Kasumi-1 (cell line): ENCODE measurements at regions not wholly inside any gene's neighbourhood (a gene's known extent, or its start where the extent isn't known, plus 50 kb on each side); places are given as distances from the start of the nearest gene placed in this dataset.
"Not testable (repeated sequence)": the region's sequence is repeated elsewhere in the genome, so short reads cannot be mapped to it uniquely, and the experiment has no call there.

Experiments
- DNase-seq, 2 experiments: peaks; one replicate each; lab custom pipeline; 2025; lab: John Stamatoyannopoulos, UW

GRCh38 chr17:77290759-77291558 lies 150.2 kb downstream of the SEC14L1 start:
- DNase-seq, result not testable (repeated sequence)

- DNase-seq, result no peak
Observed at GRCh38 chr17:77291591-77292386, 151.0 kb downstream of the SEC14L1 start.

GRCh38 chr17:77294761-77295160 lies 154.0 kb downstream of the SEC14L1 start:
- no peak for DNase-seq

DNA sequence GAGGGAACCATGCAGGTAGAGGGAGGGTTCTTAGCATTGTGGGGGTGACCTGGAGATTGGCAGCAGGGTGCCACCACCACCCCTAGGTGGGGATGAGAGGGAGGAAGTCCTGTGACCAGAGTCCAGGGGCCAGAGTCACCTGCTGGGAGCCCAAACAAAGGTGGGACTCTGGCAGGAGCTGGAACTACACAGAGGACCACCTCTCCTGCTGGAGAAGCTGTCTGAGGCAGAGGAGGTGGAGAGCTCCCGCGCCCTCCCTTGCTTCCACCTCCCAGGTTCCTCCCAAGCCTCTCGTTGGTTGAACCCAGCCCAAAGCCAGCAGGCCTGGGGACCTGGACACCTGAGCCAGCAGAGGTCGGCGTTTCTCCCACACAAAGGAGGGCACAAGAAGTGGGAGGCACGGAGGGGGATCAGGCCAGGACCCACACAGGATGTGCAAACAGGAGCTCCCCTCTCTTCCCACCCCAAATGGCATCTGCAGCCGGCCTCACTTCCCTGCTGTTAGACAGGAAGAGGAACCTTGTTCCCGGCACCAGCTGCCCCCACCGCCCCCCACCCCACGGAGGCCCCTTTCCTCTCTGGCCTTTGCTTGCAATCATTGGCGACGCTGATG lies 154.6 kb downstream of the SEC14L1 start:
- DNase-seq, result peak; percentile 65 to 68

GRCh38 chr17:77296769-77297409 lies 156.1 kb downstream of the SEC14L1 start:
- DNase-seq, result no peak

- DNase-seq, result no peak
Observed at GRCh38 chr17:77297693-77298666, 157.2 kb downstream of the SEC14L1 start.

DNA sequence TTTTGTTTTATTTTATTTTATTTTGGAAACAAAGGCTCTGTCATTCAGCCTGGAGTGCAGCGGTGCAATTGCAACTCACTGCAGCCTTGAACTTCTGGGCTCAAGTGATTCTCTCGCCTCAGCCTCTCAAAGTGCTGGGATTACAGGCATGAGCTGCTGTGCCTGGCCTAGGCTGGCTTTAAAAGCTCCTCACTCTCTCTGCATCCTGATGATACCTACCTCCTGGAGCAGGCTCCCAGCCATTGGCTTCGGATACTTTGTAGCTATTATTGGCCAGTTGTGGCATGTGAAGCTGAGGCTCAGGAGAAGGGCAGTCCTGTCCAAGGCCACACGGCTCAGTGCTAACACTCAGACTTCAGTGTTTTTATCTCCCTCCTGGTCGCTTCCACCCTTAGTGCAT lies 158.0 kb downstream of the SEC14L1 start:
- DNase-seq, result no peak

DNA sequence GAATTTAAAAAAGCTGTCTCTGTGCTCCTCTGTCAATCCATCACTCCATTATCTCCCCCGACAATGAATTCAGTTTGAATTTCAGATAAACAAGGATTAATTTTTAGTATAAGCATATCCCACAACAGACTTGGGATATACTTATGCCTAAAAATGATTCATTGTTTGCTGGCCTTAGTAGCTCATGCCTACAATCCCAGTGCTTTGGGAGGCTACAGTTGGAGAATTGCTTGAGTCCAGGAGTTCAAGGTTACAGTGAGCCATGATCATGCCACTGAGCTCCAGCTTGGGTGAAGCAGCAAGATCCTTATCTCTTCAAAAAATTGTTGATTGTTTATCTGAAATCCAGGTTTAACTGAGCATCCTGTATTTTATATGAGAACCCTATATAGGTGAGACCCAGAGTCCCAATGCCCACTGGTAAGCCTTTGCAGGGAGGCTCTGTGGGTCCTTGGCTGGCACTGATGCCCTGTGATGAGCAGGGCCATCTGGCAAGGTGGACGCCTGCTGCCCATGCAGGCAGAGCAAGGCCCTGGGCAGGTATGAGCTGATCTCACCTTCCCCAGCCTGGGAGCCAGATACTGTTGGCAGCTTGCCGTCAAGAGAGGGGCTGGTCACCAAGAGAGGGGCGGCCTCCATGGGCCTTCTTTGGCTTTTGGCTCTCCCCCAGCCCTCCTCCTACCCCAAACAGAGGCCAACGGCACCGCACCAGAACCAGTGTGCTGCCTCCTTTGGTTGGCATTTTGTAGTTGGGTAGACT lies 158.7 kb downstream of the SEC14L1 start:
- no peak for DNase-seq

DNA sequence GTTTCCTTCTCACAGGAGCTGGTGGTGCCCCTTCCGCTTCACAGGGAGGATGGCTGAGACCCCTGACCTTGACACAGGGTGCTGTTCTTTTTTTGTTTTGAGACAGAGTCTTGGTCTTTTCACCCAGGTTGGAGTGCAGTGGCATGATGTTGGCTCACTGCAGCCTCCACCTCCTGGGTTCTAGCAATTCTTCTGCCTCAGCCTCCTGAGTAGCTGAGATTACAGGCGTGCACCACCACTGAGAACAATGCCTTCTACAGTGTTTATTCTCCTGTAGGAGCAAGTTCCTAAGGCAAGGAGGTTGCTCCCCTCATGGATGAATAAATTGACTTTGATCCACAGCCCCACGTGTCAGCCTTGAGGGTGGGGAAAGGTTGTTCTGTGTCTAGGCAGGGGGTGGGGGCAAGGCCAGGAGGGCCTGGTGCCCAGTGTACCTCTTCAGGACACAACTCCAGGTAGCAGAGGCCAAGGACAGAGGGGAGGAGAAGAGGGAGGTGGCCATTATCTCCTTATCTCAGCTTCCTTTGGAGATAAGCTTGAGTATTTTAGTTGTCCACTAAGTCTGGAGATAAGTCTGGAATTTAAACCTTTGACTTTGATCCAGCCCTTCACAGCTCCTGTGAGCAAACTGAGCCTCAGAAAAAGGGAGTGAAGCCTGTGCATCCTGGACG lies 159.4 kb downstream of the SEC14L1 start:
- no peak for DNase-seq

DNA sequence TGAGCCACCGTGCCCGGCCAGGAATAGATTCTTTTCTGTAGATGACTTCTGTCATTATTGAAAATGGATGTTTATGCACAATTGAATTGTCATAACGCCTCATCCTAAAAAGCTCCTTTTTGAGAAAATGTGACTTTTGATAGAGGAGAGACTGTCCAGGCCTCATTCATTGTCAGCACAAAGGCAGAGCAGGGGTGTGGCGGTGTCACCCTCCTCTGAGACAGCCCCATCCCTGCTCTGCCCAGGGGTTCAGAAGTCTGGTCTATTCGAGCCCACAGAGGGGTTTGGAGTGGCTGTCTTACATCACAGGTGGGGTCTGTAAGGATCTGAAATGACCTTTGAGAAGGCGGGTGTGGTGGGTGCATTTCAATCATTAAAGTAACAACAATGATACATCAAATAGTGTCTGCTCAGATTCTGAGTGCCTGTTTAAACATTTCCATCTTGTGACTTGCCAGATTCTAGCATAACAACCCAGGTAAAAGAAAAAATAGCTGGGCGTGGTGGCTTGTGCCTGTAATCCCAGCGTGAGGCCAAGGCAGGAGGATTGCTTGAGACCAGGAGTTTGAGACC lies 161.0 kb downstream of the SEC14L1 start:
- no peak for DNase-seq

DNA sequence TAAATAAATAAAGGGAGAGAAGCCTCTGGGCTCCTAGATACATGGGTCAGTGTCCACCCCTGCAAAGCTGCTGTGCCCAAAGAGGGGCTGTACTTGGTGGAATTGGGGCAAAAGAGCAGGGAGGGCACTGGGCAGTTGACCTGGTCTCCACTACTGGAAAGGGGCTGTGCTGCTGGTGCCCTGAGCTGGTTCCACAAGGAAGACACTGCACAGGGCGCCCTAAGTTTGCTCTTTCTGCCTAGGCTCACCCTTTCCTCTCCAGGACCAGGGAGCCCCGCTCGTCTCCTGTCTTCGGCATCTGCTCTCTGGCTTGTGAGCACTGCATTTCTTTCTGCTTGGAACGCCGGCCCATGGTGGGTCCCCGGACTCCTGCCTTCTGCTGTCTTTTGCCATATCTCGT lies 161.9 kb downstream of the SEC14L1 start:
- no peak for DNase-seq

- DNase-seq, result no peak
Observed at GRCh38 chr17:77303620-77304019, 162.9 kb downstream of the SEC14L1 start.

DNA sequence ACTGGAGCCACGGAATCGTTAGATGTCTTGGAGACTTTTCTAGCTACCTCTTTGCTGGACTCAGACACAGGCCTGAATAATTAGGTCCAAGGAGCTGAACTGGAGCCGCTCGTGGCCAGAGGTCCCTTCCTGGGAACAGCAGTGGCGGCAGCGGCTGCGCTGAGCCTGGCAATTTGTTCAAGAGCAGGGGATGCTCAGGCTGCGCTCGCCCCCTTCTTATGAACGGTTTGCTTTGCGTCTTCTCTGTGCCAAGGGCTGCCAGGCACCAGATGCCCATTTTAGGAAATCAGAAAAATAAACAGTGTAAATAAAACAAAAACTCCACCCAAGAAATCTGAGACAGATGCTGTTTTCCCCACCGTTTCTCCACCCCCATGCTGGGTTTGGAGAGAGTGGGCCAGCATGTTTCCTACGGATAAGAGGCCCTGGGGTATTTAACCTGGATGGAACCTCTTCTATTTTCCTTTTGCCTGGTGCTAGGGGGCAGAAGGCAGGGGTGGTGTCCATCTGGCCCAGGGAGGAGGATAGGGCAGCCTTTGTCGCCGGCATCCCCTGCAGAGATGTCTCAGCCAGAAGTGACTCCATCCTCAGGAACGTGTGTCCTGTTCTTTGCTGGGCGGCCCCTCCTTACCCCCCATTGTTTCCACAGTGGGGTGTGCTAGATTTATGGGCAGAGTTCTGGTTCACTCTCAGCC lies 163.4 kb downstream of the SEC14L1 start:
- DNase-seq, result no peak

DNA sequence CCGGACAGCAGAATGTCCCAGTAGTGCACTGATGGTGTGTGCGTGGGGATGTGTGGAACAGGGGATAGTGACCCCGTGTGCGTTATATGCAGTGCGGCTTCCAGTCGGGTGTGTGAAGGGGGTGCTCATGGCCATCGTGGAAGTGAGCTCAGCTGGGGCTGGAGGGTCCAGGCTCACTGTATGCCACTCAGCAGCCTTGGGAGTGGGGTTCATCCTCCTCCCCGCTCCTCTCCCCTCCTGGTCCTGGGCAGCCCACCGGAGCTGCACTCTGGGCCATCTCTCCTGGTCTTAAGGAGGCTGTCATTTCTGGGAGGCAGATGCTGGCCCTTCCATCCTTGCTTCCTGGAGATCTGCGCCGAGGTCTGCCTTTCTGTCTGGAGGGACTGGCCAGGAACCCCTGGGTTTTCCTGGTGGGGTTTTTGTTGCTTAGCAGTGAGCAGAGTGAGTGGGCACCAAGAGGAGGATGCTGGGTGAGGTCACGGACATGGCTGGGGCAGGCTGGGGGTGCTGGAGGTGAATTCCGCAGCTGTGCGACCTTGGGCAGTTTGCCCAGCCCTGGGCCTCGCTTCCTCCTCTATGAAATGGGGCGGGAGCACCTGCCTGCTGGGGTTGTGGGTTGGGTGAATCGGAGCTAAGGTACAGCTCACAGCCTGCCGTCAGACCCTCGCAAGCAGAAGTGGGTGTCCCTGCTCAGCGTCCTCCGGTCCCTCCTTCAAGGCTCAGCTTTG lies 164.1 kb downstream of the SEC14L1 start:
- no peak for DNase-seq

GRCh38 chr17:77306048-77306789 lies 165.4 kb downstream of the SEC14L1 start:
- DNase-seq, result no peak

GRCh38 chr17:77306790-77307478 lies 166.2 kb downstream of the SEC14L1 start:
- no peak for DNase-seq
